Naive thymus-derived CD4-positive, alpha-beta T cell (primary cell): ENCODE measurements at regions not wholly inside any gene's neighbourhood (a gene's known extent, or its start where the extent isn't known, plus 50 kb on each side); places are given as distances from the start of the nearest gene placed in this dataset.

Experiments used
- ATAC-seq: fragments of 150-1000 bp; cut with Tn5 transposase; 2 replicates; pipeline ENCODE4 v1.10.0; 2021; ENCODE audit warnings: mild to moderate bottlenecking, moderate library complexity
- CTCF ChIA-PET: fragments of 350-600 bp; sonication (Branson Sonifier 250); formaldehyde crosslinking; loops from one replicate; lab custom pipeline; 2021; ENCODE audit warnings: antibody characterized with exemption; lab: Charles Lee
- POLR2A ChIA-PET: fragments of 350-600 bp; sonication (Branson Sonifier 250); formaldehyde crosslinking; loops from one replicate; lab custom pipeline; 2021; ENCODE audit warnings: antibody characterized with exemption, inconsistent platforms; lab: Charles Lee
- DNase-seq, 9 donors: peaks; one replicate each; pipeline versions ENCODE4 v3.0.0 to v3.0.0-alpha.2; 2020 to 2022; ENCODE audit warnings: mixed read lengths in 1 of 9
- H3K27ac ChIP-seq: one replicate; pipeline ENCODE4 v1.7.0; 2013; ENCODE audit warnings: mild to moderate bottlenecking, low read depth, low read length, moderate library complexity
- H3K27me3 ChIP-seq, 2 donors: one replicate each; pipeline ENCODE4 v1.7.0; 2013; ENCODE audit warnings: low read length in 2 of 2, mild to moderate bottlenecking in 2 of 2, moderate library complexity in 2 of 2; ENCODE audit not compliant: control insufficient read depth in 2 of 2, insufficient read depth in 2 of 2
- H3K36me3 ChIP-seq, 3 experiments: 1 replicate in 2 of 3; 2 replicates in 1 of 3; pipeline ENCODE4 v1.7.0; 2013; ENCODE audit warnings: low read length in 3 of 3, mild to moderate bottlenecking in 3 of 3, moderate library complexity in 1 of 3; ENCODE audit not compliant: insufficient read depth in 3 of 3, control insufficient read depth in 2 of 3
- H3K4me1 ChIP-seq, 2 donors: one replicate each; pipeline ENCODE4 v1.7.0; 2013; ENCODE audit warnings: low read length in 2 of 2, mild to moderate bottlenecking in 2 of 2, moderate library complexity in 1 of 2; ENCODE audit not compliant: control insufficient read depth in 2 of 2, insufficient read depth in 2 of 2
- H3K4me3 ChIP-seq: 2 replicates; pipeline ENCODE4 v1.7.0; 2013; ENCODE audit warnings: mild to moderate bottlenecking, low read length
- H3K9me3 ChIP-seq, 3 experiments: 1 replicate in 2 of 3; 2 replicates in 1 of 3; pipeline ENCODE4 v1.7.0; 2013; ENCODE audit warnings: low read length in 3 of 3; ENCODE audit not compliant: control insufficient read depth in 2 of 3
- H3K27ac Mint-ChIP-seq, 9 donors: one replicate each; pipeline ENCODE4 v1.8.0; 2020 to 2022; ENCODE audit warnings: mixed read lengths in 9 of 9, mild to moderate bottlenecking in 8 of 9, moderate library complexity in 5 of 9, inconsistent platforms in 2 of 9
- H3K27me3 Mint-ChIP-seq, 5 donors: one replicate each; pipeline ENCODE4 v1.8.0; 2021 to 2022; ENCODE audit warnings: mixed read lengths in 5 of 5, mild to moderate bottlenecking in 1 of 5
- H3K36me3 Mint-ChIP-seq, 5 donors: one replicate each; pipeline ENCODE4 v1.8.0; 2020 to 2022; ENCODE audit warnings: mixed read lengths in 5 of 5, mild to moderate bottlenecking in 3 of 5, inconsistent platforms in 1 of 5
- H3K4me1 Mint-ChIP-seq, 7 donors: one replicate each; pipeline ENCODE4 v1.8.0; 2020 to 2022; ENCODE audit warnings: mixed read lengths in 7 of 7, mild to moderate bottlenecking in 3 of 7, inconsistent platforms in 1 of 7
- H3K4me3 Mint-ChIP-seq, 10 donors: one replicate each; pipeline ENCODE4 v1.8.0; 2020 to 2022; ENCODE audit warnings: mild to moderate bottlenecking in 10 of 10, mixed read lengths in 10 of 10, moderate library complexity in 6 of 10, inconsistent platforms in 2 of 10
- H3K9me3 Mint-ChIP-seq, 11 donors: one replicate each; pipeline ENCODE4 v1.8.0; 2020 to 2022; ENCODE audit warnings: mixed read lengths in 11 of 11, mild to moderate bottlenecking in 4 of 11, inconsistent platforms in 1 of 11, moderate library complexity in 1 of 11
- intact Hi-C, 2 donors: fragments of 100-400 bp; cut with micrococcal nuclease; formaldehyde crosslinking; loops; one replicate each; pipeline ENCODE4 v1.15.1; 2023

DNA sequence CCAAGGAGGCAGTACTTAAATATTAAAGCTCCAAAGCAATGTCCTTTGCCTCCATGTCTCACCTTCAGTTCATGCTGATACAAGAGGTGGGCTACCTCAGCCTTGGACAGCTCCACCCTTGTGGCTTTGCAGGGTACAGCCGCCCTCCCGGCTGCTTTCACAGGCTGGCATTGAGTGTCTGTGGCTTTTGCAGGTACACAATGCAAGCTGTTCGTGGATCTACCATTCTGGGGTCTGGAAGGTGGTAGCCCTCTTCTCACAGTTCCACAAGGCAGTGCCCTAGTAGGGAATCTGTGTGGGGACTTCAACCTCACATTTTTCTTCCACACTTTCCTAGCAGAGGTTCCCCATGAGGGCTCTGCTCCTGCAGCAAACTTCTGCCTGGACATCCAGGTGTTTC is 324.8 kb downstream of the COL11A1 start:
- POLR2A ChIA-PET = no interaction called here
- intact Hi-C loops = no loop called here
- ATAC-seq = no peak
- no peak overlapping the region for H3K27ac ChIP-seq
- Mint-ChIP-seq H3K4me1 (no peaks in the 10 kb centered on the region), H3K36me3 (no peaks in the 10 kb centered on the region), H3K9me3 (peaks cover 0 to 10% (median 5%) of the 10 kb centered on the region in 11 donors), H3K27me3 (no peaks in the 10 kb centered on the region), H3K27ac (no peak overlapping the region), H3K4me3 (no peak overlapping the region)
- no peaks in the 10 kb centered on the region for H3K36me3 ChIP-seq
- CTCF ChIA-PET = no interaction called here
- H3K9me3 ChIP-seq = no peaks in the 10 kb centered on the region
- H3K27me3 ChIP-seq = no peaks in the 10 kb centered on the region
- no peak overlapping the region for H3K4me3 ChIP-seq
- no peaks in the 10 kb centered on the region for H3K4me1 ChIP-seq
- no peak for DNase-seq

DNA sequence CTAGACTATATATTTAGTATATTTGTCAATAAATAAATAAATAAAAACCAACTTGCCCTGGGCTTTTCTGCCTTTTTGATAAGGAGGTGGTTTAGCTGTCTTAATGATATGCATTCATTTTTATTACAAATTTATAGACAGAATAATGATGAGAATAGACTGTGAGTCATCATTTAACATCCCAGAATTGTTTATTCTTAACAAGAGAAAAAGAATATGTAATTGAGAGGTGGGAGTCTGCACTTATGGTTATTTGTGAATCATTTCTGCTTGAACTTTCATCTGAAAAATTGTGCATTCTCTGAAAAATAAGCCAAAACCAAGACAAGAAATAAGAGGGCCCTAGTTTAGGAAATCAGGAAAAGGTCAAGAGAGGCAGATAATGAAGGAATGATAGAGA is 326.2 kb downstream of the COL11A1 start:
- Mint-ChIP-seq H3K4me1 (no peaks in the 10 kb centered on the region), H3K9me3 (peaks cover 0 to 10% (median 4%) of the 10 kb centered on the region in 11 donors), H3K4me3 (no peak overlapping the region), H3K27me3 (no peaks in the 10 kb centered on the region), H3K27ac (no peak overlapping the region), H3K36me3 (no peaks in the 10 kb centered on the region)
- no peaks in the 10 kb centered on the region for H3K9me3 ChIP-seq
- no peak overlapping the region for H3K4me3 ChIP-seq
- no peak overlapping the region for H3K27ac ChIP-seq
- ChIA-PET CTCF (no interaction called here), POLR2A (no interaction called here)
- H3K4me1 ChIP-seq = no peaks in the 10 kb centered on the region
- ATAC-seq = no peak
- H3K36me3 ChIP-seq = no peaks in the 10 kb centered on the region
- DNase-seq = no peak
- intact Hi-C loops = no loop called here
- H3K27me3 ChIP-seq = no peaks in the 10 kb centered on the region

DNA sequence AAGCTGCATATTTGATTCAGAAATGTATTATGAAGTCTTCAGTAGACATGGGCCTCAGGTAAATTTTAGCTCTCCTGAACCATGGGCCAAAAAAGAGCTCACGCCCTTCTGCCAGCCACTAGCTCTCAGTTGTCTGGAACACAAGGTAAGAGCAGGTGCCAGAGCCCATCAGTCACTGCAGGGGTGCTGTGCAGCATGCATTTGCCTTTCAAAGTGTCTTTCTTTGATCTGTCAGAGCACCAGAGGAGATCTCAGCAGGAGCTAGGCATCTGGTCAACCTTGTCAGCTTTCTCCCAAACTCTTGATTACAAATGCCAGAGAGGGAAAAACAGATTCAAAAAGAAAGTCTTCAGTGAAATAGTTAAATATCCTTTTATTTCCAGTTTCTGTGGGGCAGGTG is 332.3 kb downstream of the COL11A1 start:
- DNase-seq (no peak), ATAC-seq (no peak)
- intact Hi-C loops = no loop called here
- Mint-ChIP-seq H3K27ac (no peak overlapping the region), H3K4me3 (no peak overlapping the region), H3K36me3 (no peaks in the 10 kb centered on the region), H3K9me3 (peaks cover 0 to 5% (median 0%) of the 10 kb centered on the region in 11 donors), H3K4me1 (no peaks in the 10 kb centered on the region), H3K27me3 (no peaks in the 10 kb centered on the region)
- ChIA-PET POLR2A (no interaction called here), CTCF (no interaction called here)
- Histone ChIP-seq H3K4me1 (no peaks in the 10 kb centered on the region), H3K36me3 (no peaks in the 10 kb centered on the region), H3K27ac (no peak overlapping the region), H3K27me3 (no peaks in the 10 kb centered on the region), H3K9me3 (no peaks in the 10 kb centered on the region), H3K4me3 (no peak overlapping the region)

DNA sequence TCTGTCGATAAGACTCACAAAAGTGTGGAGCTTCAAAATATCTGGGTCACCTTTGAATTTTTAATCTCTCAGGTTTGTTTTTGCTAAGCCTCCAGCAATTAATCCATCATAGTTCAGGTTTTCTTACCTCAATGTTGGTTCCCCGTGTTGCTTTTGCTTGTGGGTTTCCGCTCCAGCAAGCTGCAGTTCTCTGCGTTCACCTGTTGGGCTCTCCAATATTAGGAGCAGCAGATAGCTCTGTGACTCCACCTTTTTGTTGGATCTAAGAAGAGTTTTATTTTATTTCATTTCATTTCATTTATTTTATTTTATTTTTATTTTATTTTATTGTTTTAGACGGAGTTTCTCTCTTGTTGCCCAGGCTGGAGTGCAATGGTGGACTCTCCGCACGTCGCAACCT is 335.5 kb downstream of the COL11A1 start:
- H3K36me3 ChIP-seq = no peaks in the 10 kb centered on the region
- Mint-ChIP-seq H3K9me3 (peaks cover 0 to 5% (median 0%) of the 10 kb centered on the region in 11 donors), H3K27me3 (no peaks in the 10 kb centered on the region), H3K4me3 (no peak overlapping the region), H3K4me1 (no peaks in the 10 kb centered on the region), H3K27ac (no peak overlapping the region), H3K36me3 (no peaks in the 10 kb centered on the region)
- DNase-seq = no peak
- intact Hi-C loops = no loop called here
- no peak overlapping the region for H3K27ac ChIP-seq
- ChIA-PET POLR2A (no interaction called here), CTCF (no interaction called here)
- ATAC-seq = no peak
- no peaks in the 10 kb centered on the region for H3K4me1 ChIP-seq
- no peaks in the 10 kb centered on the region for H3K9me3 ChIP-seq
- no peak overlapping the region for H3K4me3 ChIP-seq
- no peaks in the 10 kb centered on the region for H3K27me3 ChIP-seq

DNA sequence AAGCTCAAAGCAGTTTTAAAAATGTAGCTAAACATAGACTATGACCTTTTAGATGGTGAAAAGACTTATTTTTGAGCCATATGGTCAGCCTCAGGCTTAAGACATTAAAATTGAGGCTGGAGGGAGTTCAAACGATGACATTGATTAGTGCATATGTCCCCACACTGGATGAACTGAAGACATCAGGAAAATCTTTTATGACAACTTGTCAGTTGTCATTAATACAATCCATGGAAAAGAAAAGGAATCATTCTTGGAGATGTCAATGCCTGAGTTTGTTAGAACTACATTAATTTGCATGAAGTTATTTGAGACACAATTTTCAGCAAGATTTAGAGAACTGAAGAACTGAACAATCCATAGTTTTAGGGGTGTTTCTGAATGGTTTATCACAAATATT is 349.9 kb downstream of the COL11A1 start:
- Mint-ChIP-seq H3K27me3 (no peaks in the 10 kb centered on the region), H3K27ac (no peak overlapping the region), H3K4me1 (no peaks in the 10 kb centered on the region), H3K4me3 (no peak overlapping the region), H3K36me3 (no peaks in the 10 kb centered on the region), H3K9me3 (peaks cover 0 to 7% (median 0%) of the 10 kb centered on the region in 11 donors)
- DNase-seq (no peak), ATAC-seq (no peak)
- CTCF ChIA-PET = no interaction called here
- Histone ChIP-seq H3K36me3 (no peaks in the 10 kb centered on the region), H3K27me3 (no peaks in the 10 kb centered on the region), H3K4me3 (no peak overlapping the region), H3K27ac (no peak overlapping the region), H3K4me1 (no peaks in the 10 kb centered on the region), H3K9me3 (no peaks in the 10 kb centered on the region)
- POLR2A ChIA-PET = no interaction called here
- intact Hi-C loops = no loop called here

DNA sequence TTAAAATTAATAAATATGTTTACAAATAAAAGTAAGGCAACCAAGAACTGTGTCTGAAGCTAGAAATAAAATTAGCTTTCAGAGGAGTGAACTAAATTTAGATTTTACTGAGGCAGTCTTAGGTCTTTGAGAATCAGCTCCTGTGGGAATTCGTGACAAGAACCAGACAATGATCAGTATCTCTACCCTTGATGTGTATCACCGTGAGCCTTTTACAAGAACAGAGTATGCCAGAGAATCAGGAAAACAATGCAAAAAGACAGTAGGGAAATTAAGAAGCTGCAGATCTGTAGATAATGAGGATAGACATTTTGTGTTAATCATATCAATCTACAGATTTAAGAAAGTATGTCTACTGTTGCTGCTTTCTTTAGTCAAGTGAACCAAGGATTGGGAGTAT is 351.0 kb downstream of the COL11A1 start:
- no peak overlapping the region for H3K4me3 Mint-ChIP-seq
- Histone ChIP-seq H3K36me3 (no peaks in the 10 kb centered on the region), H3K4me1 (no peaks in the 10 kb centered on the region), H3K27ac (no peak overlapping the region), H3K27me3 (no peaks in the 10 kb centered on the region), H3K4me3 (no peak overlapping the region), H3K9me3 (no peaks in the 10 kb centered on the region)
- POLR2A ChIA-PET = no interaction called here
- CTCF ChIA-PET = no interaction called here
- H3K27ac Mint-ChIP-seq = no peak overlapping the region
- no peaks in the 10 kb centered on the region for H3K27me3 Mint-ChIP-seq
- peaks cover 0 to 7% (median 0%) of the 10 kb centered on the region in 11 donors for H3K9me3 Mint-ChIP-seq
- DNase-seq = no peak
- H3K4me1 Mint-ChIP-seq = no peaks in the 10 kb centered on the region
- intact Hi-C loops = no loop called here
- no peak for ATAC-seq
- H3K36me3 Mint-ChIP-seq = no peaks in the 10 kb centered on the region

DNA sequence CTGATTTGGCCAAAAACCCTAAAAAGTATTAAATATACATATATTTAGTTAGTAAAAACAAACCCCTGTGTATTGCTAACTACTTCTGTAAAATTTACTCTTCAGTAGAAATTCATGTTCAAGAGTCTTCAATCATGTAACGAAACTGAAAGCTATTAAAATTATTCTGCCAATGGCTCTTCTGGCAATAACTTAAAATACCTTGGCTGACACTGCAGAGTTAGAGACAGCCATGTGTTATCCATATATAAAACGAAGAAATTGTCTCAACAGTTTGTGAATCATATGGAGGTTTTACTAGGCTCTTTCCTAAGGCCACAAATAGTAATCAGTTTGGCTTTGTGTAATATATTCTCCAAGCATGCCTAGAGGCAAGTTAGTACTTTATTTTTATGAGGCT is 357.2 kb downstream of the COL11A1 start:
- H3K36me3 Mint-ChIP-seq = no peaks in the 10 kb centered on the region
- no peaks in the 10 kb centered on the region for H3K27me3 ChIP-seq
- no peaks in the 10 kb centered on the region for H3K27me3 Mint-ChIP-seq
- ChIA-PET POLR2A (no interaction called here), CTCF (no interaction called here)
- H3K9me3 Mint-ChIP-seq = peaks cover 0 to 6% (median 0%) of the 10 kb centered on the region in 11 donors
- no peak overlapping the region for H3K4me3 Mint-ChIP-seq
- H3K27ac Mint-ChIP-seq = no peak overlapping the region
- no peaks in the 10 kb centered on the region for H3K9me3 ChIP-seq
- ATAC-seq (no peak), DNase-seq (no peak)
- H3K36me3 ChIP-seq = no peaks in the 10 kb centered on the region
- H3K4me1 ChIP-seq = no peaks in the 10 kb centered on the region
- intact Hi-C loops = no loop called here
- no peaks in the 10 kb centered on the region for H3K4me1 Mint-ChIP-seq
- H3K4me3 ChIP-seq = no peak overlapping the region
- no peak overlapping the region for H3K27ac ChIP-seq
